GM21528 (cell line): ENCODE measurements at regions not wholly inside any gene's neighbourhood (a gene's known extent, or its start where the extent isn't known, plus 50 kb on each side); places are given as distances from the start of the nearest gene placed in this dataset.

Source experiments
- ATAC-seq: cut with Tn5 transposase; IDR thresholded peaks from one replicate; pipeline ENCODE4 v1.9.1; 2021; ENCODE audit warnings: mild to moderate bottlenecking, moderate library complexity; ENCODE audit not compliant: unreplicated experiment, low FRiP score

GRCh38 chr7:25821225-25821624 lies 330.8 kb upstream of the NFE2L3 start:
- no peak for ATAC-seq

GRCh38 chr7:25822823-25823222 lies 329.2 kb upstream of the NFE2L3 start:
- ATAC-seq, result no peak

GRCh38 chr7:25823571-25823970 lies 328.4 kb upstream of the NFE2L3 start:
- no peak for ATAC-seq

- no peak for ATAC-seq
Measured at GRCh38 chr7:25828468-25828867, 323.5 kb upstream of the NFE2L3 start.

- no peak for ATAC-seq
Measured at GRCh38 chr7:25829663-25830062, 322.3 kb upstream of the NFE2L3 start.

GRCh38 chr7:25830215-25830614 lies 321.8 kb upstream of the NFE2L3 start:
- ATAC-seq, result no peak

- ATAC-seq, result no peak
Measured at GRCh38 chr7:25831062-25831691, 320.8 kb upstream of the NFE2L3 start.

GRCh38 chr7:25831831-25832411 lies 320.1 kb upstream of the NFE2L3 start:
- ATAC-seq, result no peak

GRCh38 chr7:25832456-25832855 lies 319.5 kb upstream of the NFE2L3 start:
- ATAC-seq, result no peak

- ATAC-seq, result no peak
Measured at GRCh38 chr7:25832929-25833328, 319.1 kb upstream of the NFE2L3 start.

GRCh38 chr7:25834050-25834449 lies 317.9 kb upstream of the NFE2L3 start:
- ATAC-seq, result no peak

GRCh38 chr7:25835197-25835596 lies 316.8 kb upstream of the NFE2L3 start:
- no peak for ATAC-seq

- ATAC-seq, result no peak
Measured at GRCh38 chr7:25839084-25839769, 312.8 kb upstream of the NFE2L3 start.

- no peak for ATAC-seq
Measured at GRCh38 chr7:25840209-25840792, 311.7 kb upstream of the NFE2L3 start.

GRCh38 chr7:25841575-25841974 lies 310.4 kb upstream of the NFE2L3 start:
- no peak for ATAC-seq

GRCh38 chr7:25842201-25842733 lies 309.7 kb upstream of the NFE2L3 start:
- no peak for ATAC-seq

- ATAC-seq, result no peak
Measured at GRCh38 chr7:25843467-25843866, 308.5 kb upstream of the NFE2L3 start.

- ATAC-seq, result no peak
Measured at GRCh38 chr7:25844102-25844870, 307.7 kb upstream of the NFE2L3 start.

- no peak for ATAC-seq
Measured at GRCh38 chr7:25845464-25845863, 306.5 kb upstream of the NFE2L3 start.

GRCh38 chr7:25846722-25847121 lies 305.3 kb upstream of the NFE2L3 start:
- ATAC-seq, result no peak
